NCI-H2107 treated with DMSO at 0.1 percent for 48 hours (cell line): ENCODE measurements at regions not wholly inside any gene's neighbourhood (a gene's known extent, or its start where the extent isn't known, plus 50 kb on each side); places are given as distances from the start of the nearest gene placed in this dataset.
"Not testable (repeated sequence)": the region's sequence is repeated elsewhere in the genome, so short reads cannot be mapped to it uniquely, and the experiment has no call there.

ENCODE experiments used
- DNase-seq: peaks from one replicate; lab custom pipeline; 2025; ENCODE audit not compliant: unreplicated experiment; lab: John Stamatoyannopoulos, UW

DNA sequence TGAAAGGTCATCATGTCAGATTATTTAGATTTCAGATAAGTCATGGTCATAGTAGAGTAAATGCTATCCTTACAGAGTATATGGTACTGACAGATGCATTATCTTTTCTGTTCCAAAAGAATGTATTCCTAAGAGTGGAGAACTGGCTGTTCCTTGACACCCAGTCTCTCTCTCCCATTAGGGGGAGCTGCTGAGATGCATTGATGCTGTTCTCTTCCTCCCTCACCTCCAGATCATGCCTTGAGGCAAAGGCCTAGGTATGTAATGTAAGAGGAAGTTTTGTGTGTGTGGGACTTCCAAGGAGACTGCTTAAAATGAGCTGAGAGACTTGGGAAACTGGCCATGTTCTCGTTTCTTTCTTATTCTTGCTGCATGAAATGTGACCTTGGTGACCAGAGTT lies 979.5 kb upstream of the CELF4 start:
- DNase-seq = no peak

DNA sequence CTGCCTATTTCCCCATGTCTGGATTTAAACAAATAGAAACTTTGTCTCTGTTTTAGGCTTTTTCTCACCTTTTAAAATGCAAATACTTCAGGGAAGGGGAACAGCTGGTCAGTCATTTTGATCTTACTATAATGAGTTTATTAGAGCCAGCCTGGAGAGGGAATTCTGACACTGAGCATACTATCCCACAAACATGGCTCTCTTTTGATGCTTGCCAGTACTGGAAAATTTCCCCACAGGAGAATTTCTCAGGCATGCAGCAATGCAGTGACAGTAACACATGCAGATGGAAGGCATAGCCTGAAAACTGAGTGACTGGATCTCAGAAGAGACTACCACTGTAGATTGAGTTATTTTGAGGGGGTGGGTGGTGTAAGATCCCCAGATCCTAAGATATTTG lies 974.3 kb upstream of the CELF4 start:
- DNase-seq = no peak

DNA sequence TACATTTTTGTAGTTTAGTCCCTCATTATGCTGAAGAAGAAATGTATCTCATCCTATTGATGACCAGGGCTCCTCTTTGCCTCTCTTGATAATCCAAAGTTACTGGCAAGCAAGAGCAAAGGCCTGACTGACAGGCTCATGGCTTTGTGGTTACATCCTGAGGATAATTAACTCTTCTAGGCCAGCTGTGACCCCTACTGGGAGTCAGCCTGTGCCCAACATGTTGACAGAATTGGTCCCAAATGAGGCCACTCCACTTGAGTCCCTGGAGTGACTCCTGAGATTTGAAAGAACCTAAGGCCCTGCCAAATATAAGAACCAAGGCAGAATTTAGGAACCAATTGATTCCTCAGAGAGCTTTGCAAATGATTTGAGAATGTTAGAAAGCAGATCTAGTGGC lies 973.8 kb upstream of the CELF4 start:
- no peak for DNase-seq

DNA sequence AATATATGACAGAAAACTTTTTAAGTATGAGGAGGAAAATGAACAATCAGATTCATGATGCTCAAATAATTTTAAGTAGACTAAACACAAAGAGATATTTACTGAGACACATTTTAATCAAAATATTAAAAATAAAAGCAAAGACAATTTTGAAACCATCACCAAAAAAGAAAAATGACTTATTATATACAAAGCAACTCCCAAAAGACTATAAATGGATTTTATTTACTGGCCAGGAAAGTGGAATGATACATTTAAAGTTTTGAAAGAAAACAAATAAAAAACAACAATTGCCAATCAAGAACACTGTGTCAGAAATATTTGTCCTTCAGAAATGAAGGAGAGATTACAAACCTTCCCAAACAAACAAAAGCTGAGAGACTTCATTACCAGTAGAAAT lies 968.5 kb upstream of the CELF4 start:
- no peak for DNase-seq

DNA sequence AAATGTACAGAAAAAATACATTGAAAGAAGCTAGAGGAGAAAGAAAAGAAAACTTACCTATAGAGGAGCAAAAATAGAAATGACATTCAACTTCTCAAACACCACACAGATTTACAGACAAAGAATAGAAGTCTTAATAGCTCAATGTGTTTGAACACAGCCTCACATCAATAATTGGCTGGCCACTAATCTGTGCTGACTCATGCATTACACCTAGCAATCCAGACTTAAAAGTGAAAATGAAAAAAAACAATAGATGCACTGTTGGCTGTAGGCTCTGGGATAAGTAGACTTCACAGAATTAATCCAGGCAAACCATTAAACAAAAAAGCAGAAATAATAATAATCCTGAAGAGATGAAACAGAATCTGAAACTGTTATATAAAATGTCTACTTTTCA lies 961.3 kb upstream of the CELF4 start:
- no peak for DNase-seq

DNA sequence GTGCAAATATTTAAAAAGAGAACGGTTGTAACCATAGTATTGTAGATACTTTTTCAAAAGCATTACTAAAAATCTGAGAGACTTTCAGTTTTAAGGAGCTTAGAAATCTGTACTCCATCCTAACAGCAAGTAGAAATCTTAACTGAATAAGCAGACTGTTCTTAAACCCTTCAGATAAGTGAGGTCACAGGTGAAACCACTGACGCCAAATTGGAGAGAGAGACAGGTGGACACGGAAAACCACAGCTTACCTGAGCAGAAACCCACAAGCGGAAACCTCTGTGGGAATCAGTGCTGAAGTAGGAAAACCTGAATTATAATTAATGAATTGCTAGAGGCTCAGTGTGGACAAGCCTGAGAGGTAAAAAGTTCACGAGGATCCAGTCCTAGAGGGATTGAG lies 959.4 kb upstream of the CELF4 start:
- no peak for DNase-seq

DNA sequence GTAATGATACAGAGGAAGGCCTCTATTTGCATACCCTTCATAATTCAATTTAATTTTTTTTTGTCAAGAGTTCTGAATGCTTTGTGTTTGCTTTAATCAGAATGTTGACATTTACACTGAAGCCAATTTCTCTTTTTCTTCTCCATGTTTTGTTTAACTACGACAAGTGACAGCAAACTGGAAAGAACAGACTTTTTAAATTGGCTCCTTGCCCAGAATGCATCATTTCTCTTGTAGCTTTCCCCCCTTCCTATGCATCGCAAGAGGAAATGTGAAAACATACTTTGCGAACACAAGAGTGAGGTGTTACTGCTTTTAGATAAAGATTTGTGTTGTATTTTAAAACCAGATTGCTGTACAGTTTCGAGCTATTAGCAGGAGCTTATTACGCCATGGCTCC lies 955.2 kb upstream of the CELF4 start:
- no peak for DNase-seq

DNA sequence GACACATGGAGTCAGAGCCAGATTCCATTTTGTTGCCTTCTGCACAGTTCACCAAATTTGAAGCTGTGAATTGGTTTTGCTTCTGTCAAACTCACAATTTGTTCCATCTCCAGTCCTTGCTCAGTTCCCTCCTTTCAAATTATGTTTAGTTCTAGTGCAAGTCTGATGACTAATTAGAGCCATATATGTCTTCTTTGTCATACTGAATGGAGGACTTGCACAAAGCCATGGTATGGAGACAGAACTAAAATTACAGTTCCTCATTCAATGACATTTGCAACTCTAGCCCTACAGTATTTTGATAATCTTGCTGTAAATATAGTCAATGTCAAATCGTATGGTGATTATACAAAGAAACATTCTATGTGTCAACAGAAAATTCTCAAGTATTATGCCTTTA lies 936.9 kb upstream of the CELF4 start:
- DNase-seq = no peak

DNA sequence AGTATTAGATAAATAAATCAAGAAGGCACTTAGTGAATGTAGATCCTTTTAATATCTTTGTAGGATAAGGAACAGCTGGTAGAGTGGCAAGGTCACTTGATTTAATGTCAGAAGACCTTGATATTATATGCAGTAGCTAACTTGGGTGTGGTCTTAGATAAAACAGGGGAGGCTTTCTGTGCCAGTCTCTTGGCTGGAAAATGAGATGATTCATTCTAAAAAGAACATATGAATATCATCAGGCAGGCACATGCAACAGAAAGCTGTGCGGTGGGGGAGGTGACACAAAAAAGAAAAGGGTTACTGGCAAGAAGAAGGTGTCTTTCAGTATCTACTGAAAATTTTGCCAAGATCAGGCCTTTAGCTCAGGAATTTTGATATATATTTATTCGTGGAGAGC lies 931.7 kb upstream of the CELF4 start:
- DNase-seq = no peak

DNA sequence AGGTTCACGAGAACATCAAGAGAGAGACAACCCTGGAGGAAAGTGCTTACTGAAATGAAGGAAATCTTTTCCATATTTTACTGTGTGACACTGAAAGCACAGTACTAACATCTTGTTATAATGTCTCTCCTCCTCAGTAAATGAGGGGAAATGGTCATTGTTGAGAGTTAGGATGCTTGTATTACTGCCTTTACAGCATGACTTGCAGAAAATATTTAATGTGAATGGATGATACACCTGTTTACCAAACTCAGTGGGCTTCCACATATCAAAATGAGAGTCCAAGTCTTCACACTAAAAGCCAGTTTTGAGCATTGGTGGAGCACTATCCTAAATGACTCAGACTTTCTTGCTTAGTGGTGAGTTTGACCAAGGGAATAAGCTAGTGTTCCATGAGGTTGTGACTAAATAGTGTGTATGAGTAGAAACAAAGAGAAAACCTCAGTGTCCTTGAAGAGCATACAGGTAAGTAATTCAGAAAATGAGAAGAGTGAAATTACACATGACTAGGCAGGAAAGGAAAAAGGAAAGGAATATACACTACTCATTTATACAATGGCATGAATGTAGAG lies 930.7 kb upstream of the CELF4 start:
- no peak for DNase-seq

DNA sequence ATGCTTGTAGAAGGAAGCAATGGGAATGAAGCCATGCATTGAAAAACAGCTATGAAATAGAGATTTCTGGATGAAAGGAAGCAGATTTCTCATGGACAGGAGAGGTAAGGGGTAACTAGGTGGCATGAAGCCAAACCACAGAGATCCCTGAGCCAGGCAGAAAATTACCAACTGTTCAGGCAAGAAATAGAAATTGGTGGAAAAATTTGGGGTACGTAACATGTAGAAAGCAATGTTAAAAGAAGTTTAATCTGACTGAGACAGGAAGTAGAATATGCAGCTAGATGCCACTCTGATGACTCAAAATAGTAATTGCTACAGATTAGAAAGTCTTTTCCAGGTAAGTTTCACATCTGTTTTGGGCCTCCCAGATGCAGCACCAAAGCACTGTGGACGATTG lies 928.5 kb upstream of the CELF4 start:
- DNase-seq = no peak

DNA sequence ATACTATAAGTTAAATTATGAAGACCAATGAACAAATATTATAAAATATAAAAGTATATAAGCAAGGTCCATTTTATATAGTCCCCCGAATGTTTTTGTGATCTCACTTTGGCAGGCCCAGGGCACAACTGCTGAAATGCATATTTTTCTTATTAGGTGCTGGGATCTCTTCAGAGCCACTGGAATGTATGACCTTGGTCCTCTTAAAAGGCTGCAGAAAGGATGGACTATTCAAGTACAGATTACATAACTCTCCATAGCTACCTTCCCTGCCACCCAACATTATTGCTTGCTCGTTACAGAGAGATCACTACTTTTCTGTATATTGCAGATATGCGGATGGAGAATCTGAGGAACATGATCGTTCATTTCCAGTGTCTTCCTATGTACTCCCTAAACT lies 925.6 kb upstream of the CELF4 start:
- DNase-seq = no peak

DNA sequence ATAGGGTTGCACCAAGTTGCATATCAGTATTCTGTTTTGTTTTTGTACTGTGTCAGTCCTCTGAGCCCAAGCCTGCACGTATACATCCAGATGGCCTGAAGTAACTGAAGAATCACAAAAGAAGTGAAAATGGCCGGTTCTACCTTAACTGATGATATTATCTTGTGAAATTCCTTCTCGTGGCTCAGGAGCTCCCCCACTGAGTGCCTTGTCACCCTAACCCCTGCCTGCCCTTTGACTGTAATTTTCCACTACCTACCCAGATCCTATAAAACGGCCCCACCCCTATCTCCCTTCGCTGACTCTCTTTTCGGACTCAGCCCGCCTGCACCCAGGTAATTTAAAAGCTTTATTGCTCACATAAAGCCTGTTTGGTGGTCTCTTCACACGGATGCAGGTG lies 924.1 kb upstream of the CELF4 start:
- not testable (repeated sequence) for DNase-seq

DNA sequence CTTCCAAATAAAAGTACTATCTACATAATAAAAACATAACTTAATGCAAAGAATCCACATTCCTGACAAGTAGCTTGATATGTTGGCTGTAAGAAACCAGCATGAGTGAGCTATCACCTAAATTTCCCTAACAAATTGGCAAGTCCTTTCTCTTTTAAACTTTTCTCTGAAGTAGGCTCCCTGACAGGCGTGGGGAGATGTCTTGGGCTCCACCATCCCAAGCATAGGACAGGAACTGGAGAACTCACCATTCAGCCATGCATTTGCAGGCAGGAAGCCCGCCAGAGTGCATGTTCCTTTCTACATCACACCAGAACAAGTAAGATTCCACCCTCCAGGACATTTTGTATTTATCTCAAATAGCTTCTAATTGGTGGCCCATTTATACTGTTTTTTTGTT lies 921.9 kb upstream of the CELF4 start:
- DNase-seq = no peak

DNA sequence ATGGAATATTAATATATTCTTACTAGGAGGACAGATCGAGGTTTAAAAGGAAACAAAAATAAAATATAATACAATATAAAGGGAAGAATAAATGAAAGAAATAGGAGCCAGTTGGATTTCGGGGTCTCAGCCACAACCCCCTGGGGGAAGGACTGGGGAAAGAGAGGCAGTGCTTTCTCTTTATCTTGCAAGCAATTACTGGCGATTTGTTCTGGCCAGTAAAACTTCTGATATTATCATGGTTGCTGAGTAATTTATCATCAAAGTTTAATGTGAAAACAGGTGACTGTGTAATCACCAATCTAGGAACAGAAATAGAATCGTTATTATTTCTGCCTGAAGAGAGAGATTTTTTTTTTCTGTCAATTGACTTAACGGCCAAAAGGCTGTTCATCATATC lies 917.7 kb upstream of the CELF4 start:
- DNase-seq = no peak

DNA sequence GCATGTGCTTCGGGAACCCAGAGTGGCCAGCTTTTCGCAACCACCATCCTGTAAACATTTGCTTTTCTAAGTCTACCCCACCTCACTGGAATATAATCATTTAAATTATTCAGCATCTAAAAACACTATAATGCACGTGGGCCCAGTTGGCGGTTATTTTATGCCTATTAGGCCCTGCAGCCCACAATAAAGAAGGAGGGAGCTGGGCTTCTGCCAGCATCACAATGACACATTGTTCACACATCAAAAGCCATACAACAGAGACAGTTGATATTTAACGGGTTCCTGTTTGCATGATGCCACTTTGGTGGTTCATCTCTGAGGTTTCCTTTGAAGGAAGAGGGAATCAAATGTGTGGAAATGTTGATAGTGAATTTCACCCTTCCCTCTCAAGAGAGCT lies 916.0 kb upstream of the CELF4 start:
- DNase-seq = no peak

DNA sequence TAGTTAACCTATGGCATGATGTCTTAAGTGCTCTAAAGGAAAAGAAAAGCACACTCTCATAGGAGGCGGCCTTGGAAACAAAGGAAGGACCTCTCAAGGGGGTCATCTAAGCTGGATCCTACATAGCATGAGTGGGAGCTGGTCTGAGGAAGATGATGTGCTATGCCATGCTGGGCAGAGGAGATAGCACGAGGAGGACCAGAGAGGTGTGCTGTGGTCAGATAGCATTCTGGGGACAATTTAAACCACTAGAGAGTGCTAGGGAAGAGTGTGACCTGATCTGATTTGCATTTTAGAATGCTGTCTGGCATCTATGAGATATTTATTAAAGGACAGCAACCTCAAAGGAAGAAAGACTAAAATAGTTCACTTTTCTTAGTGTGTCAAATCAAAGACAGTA lies 910.1 kb upstream of the CELF4 start:
- no peak for DNase-seq

DNA sequence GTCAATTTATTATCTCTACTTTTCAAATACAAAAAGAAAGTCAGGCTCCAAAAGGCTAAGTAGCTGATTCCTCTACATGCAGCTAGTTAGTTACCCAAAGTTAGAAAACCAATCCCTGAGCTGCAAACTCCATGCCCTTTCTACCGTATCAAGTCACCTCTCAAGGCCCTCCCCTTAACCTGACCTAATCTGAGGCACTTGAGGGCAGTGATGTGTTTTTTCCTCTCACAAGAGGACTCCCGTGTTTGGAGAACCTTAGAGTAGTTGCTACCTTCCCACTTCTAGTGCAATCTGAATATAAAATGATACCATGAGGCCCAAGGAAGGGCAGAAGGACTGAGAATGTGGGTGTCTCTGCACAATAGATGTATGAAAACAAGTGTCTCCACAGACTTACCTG lies 907.9 kb upstream of the CELF4 start:
- no peak for DNase-seq

DNA sequence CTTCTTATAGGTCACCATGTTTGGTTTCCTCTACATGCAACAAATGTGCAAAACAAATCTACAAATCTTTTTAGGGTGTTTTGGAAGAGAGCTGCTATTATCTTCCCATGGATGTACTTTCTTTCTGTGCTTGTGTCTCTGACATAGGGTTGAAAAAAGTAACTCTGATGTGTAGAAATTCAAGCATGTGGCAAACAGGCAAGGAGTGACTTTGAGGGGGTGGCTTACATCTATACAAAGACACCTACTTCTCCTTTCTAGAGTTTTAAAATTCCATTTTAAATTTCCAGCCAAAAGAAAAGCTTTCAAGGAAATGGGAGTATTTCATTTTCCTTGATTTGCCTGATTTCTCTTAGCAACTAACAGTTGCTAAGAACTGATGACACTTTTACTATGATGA lies 904.8 kb upstream of the CELF4 start:
- no peak for DNase-seq

DNA sequence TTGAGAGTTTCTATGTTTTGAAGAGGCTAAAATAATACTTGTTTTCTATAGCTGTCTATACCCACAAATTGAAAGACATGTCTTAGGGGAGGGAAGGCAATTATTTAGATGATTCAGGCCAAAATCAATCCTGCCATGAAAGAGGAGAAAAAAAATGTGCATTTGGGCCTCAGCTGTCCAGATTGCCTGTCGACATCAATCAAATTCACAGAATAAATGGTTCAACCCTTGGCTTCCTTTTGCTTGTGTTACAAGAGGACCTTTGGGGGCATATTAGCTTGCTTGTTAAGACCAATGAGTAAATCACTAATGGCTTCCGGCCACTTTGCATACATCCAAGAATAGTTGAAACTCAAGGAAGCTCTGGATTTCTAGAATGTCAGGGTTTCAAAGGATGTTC lies 900.8 kb upstream of the CELF4 start:
- DNase-seq = no peak

DNA sequence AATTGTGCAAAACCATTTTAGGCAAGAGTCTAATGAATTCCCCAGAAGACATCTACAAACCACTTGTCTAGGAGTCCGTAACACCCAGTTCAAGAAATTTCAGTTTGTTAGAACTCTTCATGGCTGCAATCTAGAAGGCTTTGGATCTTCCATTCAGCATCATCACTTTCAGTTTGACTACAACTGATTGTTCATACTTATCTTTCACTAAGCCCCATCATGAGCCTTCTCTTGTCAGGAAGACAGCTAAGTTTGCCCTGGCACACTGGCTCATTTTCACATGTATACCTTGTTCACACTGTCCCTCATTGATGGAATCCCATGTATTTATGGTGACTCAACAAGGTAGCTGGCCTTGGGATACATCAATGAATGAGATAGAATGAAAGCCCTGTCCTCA lies 898.4 kb upstream of the CELF4 start:
- no peak for DNase-seq

DNA sequence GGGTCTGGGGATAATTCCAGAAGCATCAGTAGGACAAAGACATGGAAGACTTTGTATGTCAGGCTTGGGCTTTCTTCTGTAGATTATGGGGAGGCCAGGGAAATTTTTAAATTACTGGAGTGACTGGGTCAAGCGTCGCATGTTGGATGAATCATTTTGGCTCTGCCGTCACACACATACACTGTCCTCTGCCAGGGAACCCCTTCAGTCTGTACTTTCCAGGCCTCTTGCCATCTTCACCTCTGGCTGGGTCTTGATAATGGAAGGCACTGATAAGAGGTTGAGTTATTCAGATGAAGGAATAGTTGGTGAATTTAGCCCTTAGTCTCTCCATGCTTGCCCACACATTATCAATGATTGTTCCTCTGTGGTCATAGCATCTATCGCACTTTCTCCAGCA lies 895.1 kb upstream of the CELF4 start:
- DNase-seq = no peak

DNA sequence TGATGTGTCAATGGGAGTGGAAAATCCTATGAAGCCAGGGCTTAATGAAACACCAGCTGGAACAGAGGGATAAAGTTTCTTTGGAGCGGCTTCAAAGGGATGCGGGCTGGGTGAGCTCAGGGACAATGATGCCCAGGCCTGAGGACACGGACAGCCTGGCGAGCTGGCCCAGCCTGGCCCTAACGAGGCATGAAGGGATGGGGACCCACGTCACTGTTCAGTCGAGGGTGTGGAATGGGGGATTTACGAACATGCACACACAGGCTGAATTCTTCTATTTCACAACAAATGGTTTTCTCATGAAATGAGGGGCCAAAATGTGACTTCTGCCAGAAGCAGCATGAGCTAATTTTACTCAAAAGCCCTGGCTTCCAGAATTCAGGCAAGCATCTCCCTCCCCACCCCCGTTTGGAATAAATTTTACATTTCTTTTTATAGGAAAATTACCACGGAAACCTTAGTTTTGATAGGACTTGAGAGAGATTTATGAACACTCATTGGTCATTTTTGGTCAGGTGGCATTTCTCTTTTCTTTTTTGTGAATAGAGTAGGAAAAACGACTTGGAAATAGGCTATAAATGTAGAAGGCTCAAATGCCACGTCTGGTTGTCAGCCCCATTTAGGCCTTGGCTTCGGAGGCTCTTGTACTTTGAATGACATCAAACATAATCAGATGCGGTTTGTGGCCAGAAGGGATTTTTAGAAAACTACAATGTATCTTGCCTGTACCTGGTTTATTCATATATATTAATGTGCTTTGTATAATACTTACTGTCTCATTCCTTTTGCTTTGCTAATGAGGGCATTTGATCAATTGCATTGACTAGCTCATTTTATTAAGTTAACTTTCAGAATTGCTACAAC lies 893.8 kb upstream of the CELF4 start:
- DNase-seq = no peak
